Gastroesophageal sphincter (tissue), 4 donors: ENCODE measurements at regions not wholly inside any gene's neighbourhood (a gene's known extent, or its start where the extent isn't known, plus 50 kb on each side); places are given as distances from the start of the nearest gene placed in this dataset.

ENCODE experiments used
- ATAC-seq: fragments of 150-250 bp; one replicate; pipeline ENCODE4 v1.9.1; 2016; ENCODE audit warnings: mild to moderate bottlenecking, moderate library complexity
- H3K27ac ChIP-seq, 4 donors: fragments of 200-600 bp; sonication (generic) in 3 of 4; 1 replicate in 3 of 4; 2 replicates in 1 of 4; pipeline ENCODE4 v1.5.1; 2016 to 2019
- H3K27me3 ChIP-seq: fragments of 200-600 bp; sonication (generic); one replicate; pipeline ENCODE4 v1.5.1; 2019
- H3K36me3 ChIP-seq, 2 donors: fragments of 200-600 bp; sonication (generic); one replicate each; pipeline ENCODE4 v1.5.1; 2019; ENCODE audit warnings: control low read depth in 1 of 2
- H3K4me1 ChIP-seq, 3 donors: fragments of 200-600 bp; sonication (generic); 1 replicate in 2 of 3; 2 replicates in 1 of 3; pipeline ENCODE4 v1.5.1; 2016 to 2019; ENCODE audit warnings: control low read depth in 2 of 3
- H3K4me3 ChIP-seq, 2 donors: fragments of 200-600 bp; sonication (generic); one replicate each; pipeline ENCODE4 v1.5.1; 2019; ENCODE audit warnings: mild to moderate bottlenecking in 1 of 2, moderate library complexity in 1 of 2
- H3K9me3 ChIP-seq, 3 donors: fragments of 200-600 bp; sonication (generic); one replicate each; pipeline ENCODE4 v1.5.1; 2017 to 2019; ENCODE audit warnings: control low read depth in 2 of 3
- EP300 ChIP-seq: sonication (generic); formaldehyde crosslinking; IDR thresholded peaks from one replicate; pipeline ENCODE4 v1.6.1; 2017; ENCODE audit warnings: antibody characterized with exemption, mild to moderate bottlenecking
- POLR2A ChIP-seq, 2 donors: fragments of 450-650 bp; IDR thresholded peaks; one replicate each; pipeline ENCODE4 v1.6.1; 2017; ENCODE audit warnings: antibody characterized with exemption in 2 of 2, mild to moderate bottlenecking in 2 of 2, moderate library complexity in 1 of 2
- POLR2AphosphoS5 ChIP-seq: sonication (generic); formaldehyde crosslinking; IDR thresholded peaks from one replicate; pipeline ENCODE4 v1.6.1; 2017; ENCODE audit warnings: antibody characterized with exemption
- WGBS, 2 donors: methylation state at CpG; one replicate each; pipeline ENCODE4 v1.1.5; 2018; ENCODE audit warnings: low coverage in 1 of 2; 5-methylcytosine and 5-hydroxymethylcytosine counted together
- TF ChIP-seq, protein P1 (sequence below), 4 experiments: fragments of 200-600 bp in 2 of 4; fragments of 450-650 bp in 2 of 4; sonication (generic) in 1 of 4; IDR thresholded peaks; one replicate each; pipeline ENCODE4 v1.5.1; 2017 to 2019; ENCODE audit warnings: antibody characterized with exemption in 4 of 4, mild to moderate bottlenecking in 2 of 4, moderate library complexity in 2 of 4

DNA sequence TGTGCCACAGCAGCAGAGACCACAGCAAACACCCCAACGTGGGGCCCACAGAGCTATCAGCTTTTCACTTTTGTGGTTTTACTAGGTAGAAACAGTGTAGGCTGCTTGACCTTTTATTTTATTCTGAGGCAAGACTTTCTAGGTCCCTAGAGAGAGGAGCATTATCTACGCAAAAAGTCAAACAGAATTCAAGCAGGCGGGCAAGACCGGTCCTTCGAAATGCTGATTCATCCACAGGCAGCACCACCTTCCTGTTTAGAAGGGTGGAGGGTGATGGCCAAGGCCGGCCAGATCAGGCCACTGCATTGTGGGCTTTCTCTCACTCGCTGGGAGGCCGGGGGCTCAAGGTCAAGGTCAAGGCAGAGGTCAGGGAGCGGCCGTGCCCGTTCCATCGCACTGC, 573.0 kb downstream of the GALR1 start:
- Histone ChIP-seq H3K36me3 (no peaks in the 10 kb centered on the region), H3K4me1 (no peaks in the 10 kb centered on the region), H3K27me3 (no peaks in the 10 kb centered on the region), H3K9me3 (peaks cover 0 to 3% (median 0%) of the 10 kb centered on the region in 3 donors), H3K27ac (no peak overlapping the region), H3K4me3 (no peak overlapping the region)
- WGBS, 2 donors, result 42 to 83% methylated on average over 1 to 8 of the region's 12 CpGs
- no peak for TF ChIP-seq EP300
- TF ChIP-seq POLR2A (IDR thresholded peaks at IDR 0.05), result no peak
- TF ChIP-seq POLR2AphosphoS5, result no peak
- TF ChIP-seq, protein P1, sequence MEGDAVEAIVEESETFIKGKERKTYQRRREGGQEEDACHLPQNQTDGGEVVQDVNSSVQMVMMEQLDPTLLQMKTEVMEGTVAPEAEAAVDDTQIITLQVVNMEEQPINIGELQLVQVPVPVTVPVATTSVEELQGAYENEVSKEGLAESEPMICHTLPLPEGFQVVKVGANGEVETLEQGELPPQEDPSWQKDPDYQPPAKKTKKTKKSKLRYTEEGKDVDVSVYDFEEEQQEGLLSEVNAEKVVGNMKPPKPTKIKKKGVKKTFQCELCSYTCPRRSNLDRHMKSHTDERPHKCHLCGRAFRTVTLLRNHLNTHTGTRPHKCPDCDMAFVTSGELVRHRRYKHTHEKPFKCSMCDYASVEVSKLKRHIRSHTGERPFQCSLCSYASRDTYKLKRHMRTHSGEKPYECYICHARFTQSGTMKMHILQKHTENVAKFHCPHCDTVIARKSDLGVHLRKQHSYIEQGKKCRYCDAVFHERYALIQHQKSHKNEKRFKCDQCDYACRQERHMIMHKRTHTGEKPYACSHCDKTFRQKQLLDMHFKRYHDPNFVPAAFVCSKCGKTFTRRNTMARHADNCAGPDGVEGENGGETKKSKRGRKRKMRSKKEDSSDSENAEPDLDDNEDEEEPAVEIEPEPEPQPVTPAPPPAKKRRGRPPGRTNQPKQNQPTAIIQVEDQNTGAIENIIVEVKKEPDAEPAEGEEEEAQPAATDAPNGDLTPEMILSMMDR (IDR thresholded peaks at IDR 0.05), result no peak
- ATAC-seq, result no peak

DNA sequence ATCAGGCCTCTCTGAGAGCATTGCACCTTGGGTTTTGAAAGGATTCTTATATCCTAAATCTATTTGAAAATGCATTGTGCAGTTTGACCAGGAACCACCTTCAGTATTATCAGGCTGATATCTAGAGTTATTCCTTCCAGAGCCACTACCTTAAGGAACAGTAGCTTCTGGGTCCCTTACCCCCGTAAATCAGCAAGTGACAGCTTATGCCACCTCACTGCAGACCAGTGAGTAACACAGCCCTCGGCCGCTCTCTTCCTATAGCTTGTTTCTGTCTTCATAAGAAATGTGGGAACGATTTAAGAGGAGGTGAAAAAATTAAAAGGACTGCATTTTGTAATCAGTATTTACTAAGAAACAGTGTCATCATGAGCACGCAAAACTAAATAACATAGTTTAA, 584.2 kb downstream of the GALR1 start:
- no peak overlapping the region for H3K4me3 ChIP-seq
- no peaks in the 10 kb centered on the region for H3K36me3 ChIP-seq
- H3K4me1 ChIP-seq, result no peaks in the 10 kb centered on the region
- WGBS, 2 donors, result 80 to 81% methylated on average over 5 of the region's 5 CpGs
- H3K9me3 ChIP-seq, result no peaks in the 10 kb centered on the region
- ATAC-seq, result no peak
- no peaks in the 10 kb centered on the region for H3K27me3 ChIP-seq
- TF ChIP-seq, protein P1 (IDR thresholded peaks at IDR 0.05), result no peak
- TF ChIP-seq POLR2A (IDR thresholded peaks at IDR 0.05), result no peak
- H3K27ac ChIP-seq, result no peak overlapping the region

DNA sequence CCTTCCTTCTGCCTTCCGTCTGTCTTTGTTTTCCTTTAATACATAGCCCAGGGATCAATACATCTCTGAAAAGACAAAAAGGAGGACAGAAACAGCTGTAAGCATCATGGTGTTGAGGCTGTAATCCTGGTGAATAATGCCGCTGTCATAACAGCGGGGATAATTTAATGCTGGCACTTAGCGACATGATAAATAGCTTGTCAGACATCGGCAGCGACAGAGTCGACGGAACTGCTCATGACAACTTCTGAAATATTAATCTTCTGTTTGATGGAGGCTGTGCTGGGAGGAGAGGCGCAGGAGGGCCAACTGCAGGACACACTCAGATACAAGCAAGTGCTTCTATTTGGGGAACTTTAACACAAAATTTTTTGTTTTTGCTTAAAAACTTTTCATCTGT, 602.2 kb downstream of the GALR1 start:
- 0 to 9% methylated on average over 1 to 9 of the region's 9 CpGs for WGBS, 2 donors
- Histone ChIP-seq H3K4me3 (no peak overlapping the region), H3K4me1 (no peaks in the 10 kb centered on the region), H3K36me3 (no peaks in the 10 kb centered on the region), H3K9me3 (no peaks in the 10 kb centered on the region), H3K27me3 (peaks cover 8% of the 10 kb centered on the region), H3K27ac (no peak overlapping the region)
- TF ChIP-seq, protein P1 (IDR thresholded peaks at IDR 0.05), result no peak
- no peak for TF ChIP-seq POLR2AphosphoS5
- no peak for TF ChIP-seq POLR2A (IDR thresholded peaks at IDR 0.05)
- no peak for TF ChIP-seq EP300
- ATAC-seq, result no peak

DNA sequence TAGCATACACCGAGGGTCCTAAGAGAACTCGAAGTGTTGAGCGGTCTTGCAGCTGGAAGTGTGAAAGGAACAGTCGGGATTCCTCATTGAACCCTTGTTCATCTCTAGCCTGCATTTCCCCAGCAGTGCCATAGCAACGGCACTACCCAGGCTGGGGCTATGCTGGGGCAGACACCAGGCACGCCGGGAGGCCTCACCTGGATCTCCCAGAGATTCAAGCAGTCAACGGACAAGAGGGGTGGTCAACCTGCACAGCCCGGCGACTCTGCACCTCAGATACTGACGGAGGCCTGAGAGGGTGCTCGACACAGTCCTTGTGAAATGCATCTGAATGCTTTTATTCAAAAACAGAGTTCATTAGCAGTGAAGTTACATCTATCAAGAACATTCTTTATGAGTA, 604.2 kb downstream of the GALR1 start:
- Histone ChIP-seq H3K4me3 (no peak overlapping the region), H3K27ac (no peak overlapping the region), H3K36me3 (no peaks in the 10 kb centered on the region), H3K9me3 (no peaks in the 10 kb centered on the region), H3K4me1 (no peaks in the 10 kb centered on the region), H3K27me3 (peaks cover 24% of the 10 kb centered on the region)
- no peak for TF ChIP-seq POLR2A (IDR thresholded peaks at IDR 0.05)
- TF ChIP-seq POLR2AphosphoS5, result no peak
- no peak for TF ChIP-seq EP300
- TF ChIP-seq, protein P1 (IDR thresholded peaks at IDR 0.05), result no peak
- ATAC-seq, result no peak
- WGBS, 2 donors, result 83 to 85% methylated on average over 6 to 9 of the region's 12 CpGs

DNA sequence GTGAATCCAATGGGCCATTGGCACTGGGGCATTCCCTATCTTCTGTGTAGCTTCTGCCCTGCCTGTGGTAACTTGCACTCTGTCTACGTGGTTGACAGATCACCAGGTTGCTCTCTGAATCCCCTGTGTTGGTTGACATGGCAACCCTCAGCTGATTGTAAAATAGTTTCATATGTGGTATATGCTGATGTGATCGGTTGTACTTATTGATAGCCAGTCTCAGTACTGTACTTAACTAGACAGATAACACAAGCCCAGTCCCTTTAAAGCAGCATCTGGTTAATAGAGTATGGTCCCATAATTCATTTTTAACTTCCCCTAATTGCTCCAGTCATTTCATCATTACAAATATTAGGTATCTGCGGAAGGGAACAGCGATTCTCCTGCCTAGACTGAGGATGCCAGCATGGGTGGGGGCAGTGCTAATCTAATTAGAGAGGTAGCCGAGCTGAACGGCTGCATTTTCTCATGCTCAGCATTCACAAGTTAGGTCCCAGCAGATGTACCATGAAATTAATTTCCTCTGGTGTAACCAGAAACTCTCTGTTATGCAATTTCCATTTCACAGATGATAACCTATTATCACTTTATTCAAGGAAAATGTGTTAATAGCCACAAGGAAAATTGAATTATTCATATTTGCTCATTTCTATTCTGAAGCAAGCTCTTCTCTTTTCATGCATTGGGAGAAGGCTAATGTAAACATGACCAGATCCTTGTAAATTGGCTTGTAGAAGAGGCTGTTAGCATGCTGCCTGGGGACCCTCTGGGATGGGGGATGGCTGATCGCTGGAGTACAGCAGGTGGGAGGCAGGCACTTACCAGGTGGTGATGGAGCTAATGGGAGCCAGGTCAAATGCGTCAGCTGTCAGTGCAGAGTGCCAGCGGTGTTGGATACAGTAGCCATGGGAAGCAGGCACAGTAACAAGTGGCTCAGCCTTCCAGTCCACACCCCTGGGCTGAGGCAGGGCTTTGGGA, 608.3 kb downstream of the GALR1 start:
- no peaks in the 10 kb centered on the region for H3K9me3 ChIP-seq
- 47 to 69% methylated on average over 5 to 9 of the region's 9 CpGs for WGBS, 2 donors
- no peak overlapping the region for H3K27ac ChIP-seq
- no peaks in the 10 kb centered on the region for H3K4me1 ChIP-seq
- no peaks in the 10 kb centered on the region for H3K36me3 ChIP-seq
- TF ChIP-seq, protein P1 (IDR thresholded peaks at IDR 0.05), result no peak
- TF ChIP-seq POLR2A (IDR thresholded peaks at IDR 0.05), result no peak
- TF ChIP-seq POLR2AphosphoS5, result no peak
- no peak for TF ChIP-seq EP300
- ATAC-seq, result no peak
- no peak overlapping the region for H3K4me3 ChIP-seq
- peaks cover 21% of the 10 kb centered on the region for H3K27me3 ChIP-seq
